ACC112 (cell line): ENCODE measurements at regions not wholly inside any gene's neighbourhood (a gene's known extent, or its start where the extent isn't known, plus 50 kb on each side); places are given as distances from the start of the nearest gene placed in this dataset.

ENCODE experiments used
- H2AFZ ChIP-seq: fragments of 200-600 bp; sonication (generic); one replicate; pipeline ENCODE4 v1.6.0; 2017; ENCODE audit warnings: antibody characterized with exemption, low read length; ENCODE audit not compliant: unreplicated experiment
- H3K27ac ChIP-seq: fragments of 200-600 bp; sonication (generic); 2 replicates; pipeline ENCODE4 v1.5.1; 2014; ENCODE audit warnings: low read depth, mild to moderate bottlenecking, antibody characterized with exemption, low read length, moderate library complexity
- H3K27me3 ChIP-seq: fragments of 200-600 bp; sonication (generic); 2 replicates; pipeline ENCODE4 v1.6.1; 2014; ENCODE audit warnings: mild to moderate bottlenecking, antibody characterized with exemption, low read length, moderate library complexity, mixed read lengths; ENCODE audit not compliant: insufficient read depth
- H3K36me3 ChIP-seq: fragments of 200-600 bp; sonication (generic); 2 replicates; pipeline ENCODE4 v1.6.1; 2016; ENCODE audit warnings: mild to moderate bottlenecking, antibody characterized with exemption, low read length, moderate library complexity, mixed read lengths; ENCODE audit not compliant: insufficient read depth
- H3K4me1 ChIP-seq: fragments of 200-600 bp; sonication (generic); one replicate; pipeline ENCODE4 v1.6.1; 2016; ENCODE audit warnings: low read length, mixed read lengths; ENCODE audit not compliant: insufficient read depth, unreplicated experiment, control insufficient read depth
- H3K4me3 ChIP-seq: fragments of 200-600 bp; sonication (generic); 2 replicates; pipeline ENCODE4 v1.5.1; 2014; ENCODE audit warnings: mild to moderate bottlenecking, low read depth, low read length
- H3K79me2 ChIP-seq: fragments of 200-600 bp; sonication (generic); one replicate; pipeline ENCODE4 v1.6.0; 2016; ENCODE audit warnings: low read length; ENCODE audit not compliant: control insufficient read depth, unreplicated experiment, insufficient read depth

GRCh38 chr6:117818449-117818848, 88.6 kb upstream of the SLC35F1 start:
- Histone ChIP-seq H3K4me3 (no peak overlapping the region), H3K27me3 (peaks cover 5% of the 10 kb centered on the region; the same call in 1 of the 2 replicates), H2AFZ (no peak overlapping the region), H3K4me1 (no peaks in the 10 kb centered on the region), H3K36me3 (no peaks in the 10 kb centered on the region), H3K27ac (no peak overlapping the region), H3K79me2 (no peaks in the 10 kb centered on the region)

GRCh38 chr6:117829594-117830319, 77.3 kb upstream of the SLC35F1 start:
- H3K4me1 ChIP-seq: no peaks in the 10 kb centered on the region
- no peak overlapping the region for H2AFZ ChIP-seq

GRCh38 chr6:117837261-117837660, 69.8 kb upstream of the SLC35F1 start:
- Histone ChIP-seq H3K4me3 (no peak overlapping the region), H3K27me3 (peaks cover 14% of the 10 kb centered on the region), H3K27ac (no peak overlapping the region), H3K36me3 (no peaks in the 10 kb centered on the region), H3K79me2 (no peaks in the 10 kb centered on the region), H2AFZ (no peak overlapping the region), H3K4me1 (no peaks in the 10 kb centered on the region)

More at GRCh38 chr6:117829594-117830319, 77.3 kb upstream of the SLC35F1 start:
- no peaks in the 10 kb centered on the region for H3K36me3 ChIP-seq
- no peaks in the 10 kb centered on the region for H3K79me2 ChIP-seq
- H3K27ac ChIP-seq: no peak overlapping the region
- peaks cover 25% of the 10 kb centered on the region for H3K27me3 ChIP-seq
- peak overlapping the region; percentile 73 for H3K4me3 ChIP-seq

- Histone ChIP-seq H3K4me1 (no peaks in the 10 kb centered on the region), H3K27me3 (peaks cover 18% of the 10 kb centered on the region; the same call in 1 of the 2 replicates), H3K36me3 (no peaks in the 10 kb centered on the region), H3K27ac (no peak overlapping the region), H3K79me2 (no peaks in the 10 kb centered on the region), H2AFZ (no peak overlapping the region), H3K4me3 (no peak overlapping the region)
Observed at GRCh38 chr6:117840541-117840983, 66.5 kb upstream of the SLC35F1 start.

GRCh38 chr6:117847912-117848311, 59.2 kb upstream of the SLC35F1 start:
- Histone ChIP-seq H3K4me1 (no peaks in the 10 kb centered on the region), H3K79me2 (no peaks in the 10 kb centered on the region), H3K27ac (no peak overlapping the region), H2AFZ (no peak overlapping the region), H3K4me3 (no peak overlapping the region), H3K27me3 (0 out of 2 replicates have a peak, but pooled peaks cover under 1% of the 10 kb centered on the region), H3K36me3 (no peaks in the 10 kb centered on the region)

GRCh38 chr6:117849087-117849486, 58.0 kb upstream of the SLC35F1 start:
- Histone ChIP-seq H3K27me3 (no peaks in the 10 kb centered on the region), H3K4me1 (no peaks in the 10 kb centered on the region), H3K79me2 (no peaks in the 10 kb centered on the region), H2AFZ (no peak overlapping the region), H3K36me3 (no peaks in the 10 kb centered on the region), H3K4me3 (no peak overlapping the region), H3K27ac (no peak overlapping the region)
